ENCODE measurements at regions not wholly inside any gene's neighbourhood (a gene's known extent, or its start where the extent isn't known, plus 50 kb on each side); places are given as distances from the start of the nearest gene placed in this dataset.

DNA sequence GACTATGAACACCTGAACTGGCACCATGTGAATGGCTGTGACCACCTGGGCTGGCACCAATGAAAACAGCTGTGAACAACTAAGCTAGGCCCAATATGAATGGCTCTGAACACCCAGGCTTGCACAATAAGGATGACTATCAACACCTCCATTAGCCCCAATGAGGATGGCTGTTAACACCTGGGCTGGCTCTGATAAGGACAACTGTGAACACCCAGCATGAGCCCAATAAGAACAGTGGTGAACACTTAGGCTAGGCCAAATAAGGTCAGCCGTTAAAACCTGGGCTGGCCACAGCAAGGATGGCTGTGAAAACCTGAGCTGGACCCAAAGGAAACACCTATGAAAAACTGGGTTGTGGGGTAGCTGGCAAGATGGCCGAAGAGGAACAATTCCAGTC, 1163.1 kb downstream of the UQCRFS1 start:
- TF ChIP-seq EP300 (IDR thresholded peaks at IDR 0.05; ENCODE audit: borderline replicate concordance) (no peak), TAF1 (IDR thresholded peaks at IDR 0.05; ENCODE audit: low read depth) (no peak), FOXM1 (IDR thresholded peaks at IDR 0.05; ENCODE audit: borderline replicate concordance, low read depth) (no peak), TCF12 (IDR thresholded peaks at IDR 0.05; ENCODE audit: low read depth) (no peak), TEAD4 (IDR thresholded peaks at IDR 0.05) (no peak), NFIC (IDR thresholded peaks at IDR 0.05) (no peak), CEBPB (IDR thresholded peaks at IDR 0.05) (no peak), YY1 (IDR thresholded peaks at IDR 0.05; ENCODE audit: low read depth) (no peak), CREB1 (IDR thresholded peaks at IDR 0.05; ENCODE audit: low read depth) (no peak), ZBTB7A (IDR thresholded peaks at IDR 0.05; ENCODE audit: low read depth) (no peak), EGR1 (IDR thresholded peaks at IDR 0.05) (no peak), RAD21 (IDR thresholded peaks at IDR 0.05; ENCODE audit: low read depth) (no peak)
- TF ChIP-seq, protein P1, sequence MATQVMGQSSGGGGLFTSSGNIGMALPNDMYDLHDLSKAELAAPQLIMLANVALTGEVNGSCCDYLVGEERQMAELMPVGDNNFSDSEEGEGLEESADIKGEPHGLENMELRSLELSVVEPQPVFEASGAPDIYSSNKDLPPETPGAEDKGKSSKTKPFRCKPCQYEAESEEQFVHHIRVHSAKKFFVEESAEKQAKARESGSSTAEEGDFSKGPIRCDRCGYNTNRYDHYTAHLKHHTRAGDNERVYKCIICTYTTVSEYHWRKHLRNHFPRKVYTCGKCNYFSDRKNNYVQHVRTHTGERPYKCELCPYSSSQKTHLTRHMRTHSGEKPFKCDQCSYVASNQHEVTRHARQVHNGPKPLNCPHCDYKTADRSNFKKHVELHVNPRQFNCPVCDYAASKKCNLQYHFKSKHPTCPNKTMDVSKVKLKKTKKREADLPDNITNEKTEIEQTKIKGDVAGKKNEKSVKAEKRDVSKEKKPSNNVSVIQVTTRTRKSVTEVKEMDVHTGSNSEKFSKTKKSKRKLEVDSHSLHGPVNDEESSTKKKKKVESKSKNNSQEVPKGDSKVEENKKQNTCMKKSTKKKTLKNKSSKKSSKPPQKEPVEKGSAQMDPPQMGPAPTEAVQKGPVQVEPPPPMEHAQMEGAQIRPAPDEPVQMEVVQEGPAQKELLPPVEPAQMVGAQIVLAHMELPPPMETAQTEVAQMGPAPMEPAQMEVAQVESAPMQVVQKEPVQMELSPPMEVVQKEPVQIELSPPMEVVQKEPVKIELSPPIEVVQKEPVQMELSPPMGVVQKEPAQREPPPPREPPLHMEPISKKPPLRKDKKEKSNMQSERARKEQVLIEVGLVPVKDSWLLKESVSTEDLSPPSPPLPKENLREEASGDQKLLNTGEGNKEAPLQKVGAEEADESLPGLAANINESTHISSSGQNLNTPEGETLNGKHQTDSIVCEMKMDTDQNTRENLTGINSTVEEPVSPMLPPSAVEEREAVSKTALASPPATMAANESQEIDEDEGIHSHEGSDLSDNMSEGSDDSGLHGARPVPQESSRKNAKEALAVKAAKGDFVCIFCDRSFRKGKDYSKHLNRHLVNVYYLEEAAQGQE (IDR thresholded peaks at IDR 0.05; ENCODE audit: low read depth): no peak
- TF ChIP-seq, protein P2, sequence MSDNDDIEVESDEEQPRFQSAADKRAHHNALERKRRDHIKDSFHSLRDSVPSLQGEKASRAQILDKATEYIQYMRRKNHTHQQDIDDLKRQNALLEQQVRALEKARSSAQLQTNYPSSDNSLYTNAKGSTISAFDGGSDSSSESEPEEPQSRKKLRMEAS (IDR thresholded peaks at IDR 0.05): no peak
- TF ChIP-seq, protein P3, sequence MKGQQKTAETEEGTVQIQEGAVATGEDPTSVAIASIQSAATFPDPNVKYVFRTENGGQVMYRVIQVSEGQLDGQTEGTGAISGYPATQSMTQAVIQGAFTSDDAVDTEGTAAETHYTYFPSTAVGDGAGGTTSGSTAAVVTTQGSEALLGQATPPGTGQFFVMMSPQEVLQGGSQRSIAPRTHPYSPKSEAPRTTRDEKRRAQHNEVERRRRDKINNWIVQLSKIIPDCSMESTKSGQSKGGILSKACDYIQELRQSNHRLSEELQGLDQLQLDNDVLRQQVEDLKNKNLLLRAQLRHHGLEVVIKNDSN (IDR thresholded peaks at IDR 0.05): no peak

DNA sequence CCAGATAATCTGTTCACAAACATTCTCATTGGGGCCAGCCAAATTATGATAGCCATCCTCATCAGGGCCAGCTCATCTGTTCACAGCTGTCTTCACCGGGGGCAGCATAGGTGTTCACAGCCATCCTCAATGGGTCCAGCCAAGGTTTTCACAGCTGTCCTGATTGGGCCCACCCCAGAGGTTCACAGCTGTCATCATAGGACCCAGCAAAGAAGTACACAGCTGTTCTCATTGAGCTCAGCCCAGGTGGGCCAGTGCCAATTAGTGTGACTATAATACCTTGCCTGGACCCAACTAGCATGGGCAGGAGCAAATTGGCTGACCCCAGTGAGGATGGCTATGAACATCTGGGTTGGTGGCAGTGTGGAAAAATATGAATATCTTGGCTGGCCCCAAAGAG, 1166.0 kb downstream of the UQCRFS1 start:
- no peak for TF ChIP-seq CEBPB (IDR thresholded peaks at IDR 0.05)
- TF ChIP-seq CREB1 (IDR thresholded peaks at IDR 0.05; ENCODE audit: low read depth): no peak
- TF ChIP-seq RAD21 (IDR thresholded peaks at IDR 0.05; ENCODE audit: low read depth): no peak
- no peak for TF ChIP-seq YY1 (IDR thresholded peaks at IDR 0.05; ENCODE audit: low read depth)
- TF ChIP-seq, protein P3 (IDR thresholded peaks at IDR 0.05): no peak
- no peak for TF ChIP-seq ZBTB7A (IDR thresholded peaks at IDR 0.05; ENCODE audit: low read depth)
- TF ChIP-seq, protein P2 (IDR thresholded peaks at IDR 0.05): no peak
- no peak for TF ChIP-seq TAF1 (IDR thresholded peaks at IDR 0.05; ENCODE audit: low read depth)
- no peak for TF ChIP-seq EGR1 (IDR thresholded peaks at IDR 0.05)
- no peak for TF ChIP-seq EP300 (IDR thresholded peaks at IDR 0.05; ENCODE audit: borderline replicate concordance)

DNA sequence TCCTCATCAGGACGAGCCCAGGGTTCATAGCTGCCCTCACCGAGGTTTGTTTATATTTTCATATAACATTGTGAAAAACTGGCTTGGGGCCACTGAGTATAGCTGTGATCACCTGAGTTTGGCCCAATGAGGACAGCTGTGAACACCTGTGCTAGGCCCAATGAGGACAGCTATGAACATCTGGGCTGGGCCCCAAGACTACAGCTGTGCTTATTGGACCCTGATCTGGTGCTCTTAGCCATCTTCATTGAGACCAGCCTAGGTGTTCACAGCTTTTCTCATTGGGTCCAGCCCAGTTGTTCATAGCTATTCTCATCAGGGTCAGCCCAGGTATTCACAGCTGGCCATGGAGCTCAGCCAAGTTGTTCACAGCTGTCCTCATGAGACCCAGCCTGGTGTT, 1167.3 kb downstream of the UQCRFS1 start:
- TF ChIP-seq FOXM1 (IDR thresholded peaks at IDR 0.05; ENCODE audit: borderline replicate concordance, low read depth): no peak
- TF ChIP-seq NFIC (IDR thresholded peaks at IDR 0.05): no peak
- TF ChIP-seq, protein P1 (IDR thresholded peaks at IDR 0.05; ENCODE audit: low read depth): no peak
- no peak for TF ChIP-seq ZBTB7A (IDR thresholded peaks at IDR 0.05; ENCODE audit: low read depth)
- no peak for TF ChIP-seq TAF1 (IDR thresholded peaks at IDR 0.05; ENCODE audit: low read depth)
- no peak for TF ChIP-seq CEBPB (IDR thresholded peaks at IDR 0.05)
- TF ChIP-seq, protein P3 (IDR thresholded peaks at IDR 0.05): no peak
- no peak for TF ChIP-seq TEAD4 (IDR thresholded peaks at IDR 0.05)
- no peak for TF ChIP-seq RAD21 (IDR thresholded peaks at IDR 0.05; ENCODE audit: low read depth)
- TF ChIP-seq YY1 (IDR thresholded peaks at IDR 0.05; ENCODE audit: low read depth): no peak
- TF ChIP-seq EGR1 (IDR thresholded peaks at IDR 0.05): no peak
- TF ChIP-seq CREB1 (IDR thresholded peaks at IDR 0.05; ENCODE audit: low read depth): no peak
- TF ChIP-seq EP300 (IDR thresholded peaks at IDR 0.05; ENCODE audit: borderline replicate concordance): no peak
- TF ChIP-seq, protein P2 (IDR thresholded peaks at IDR 0.05): no peak
- no peak for TF ChIP-seq TCF12 (IDR thresholded peaks at IDR 0.05; ENCODE audit: low read depth)

DNA sequence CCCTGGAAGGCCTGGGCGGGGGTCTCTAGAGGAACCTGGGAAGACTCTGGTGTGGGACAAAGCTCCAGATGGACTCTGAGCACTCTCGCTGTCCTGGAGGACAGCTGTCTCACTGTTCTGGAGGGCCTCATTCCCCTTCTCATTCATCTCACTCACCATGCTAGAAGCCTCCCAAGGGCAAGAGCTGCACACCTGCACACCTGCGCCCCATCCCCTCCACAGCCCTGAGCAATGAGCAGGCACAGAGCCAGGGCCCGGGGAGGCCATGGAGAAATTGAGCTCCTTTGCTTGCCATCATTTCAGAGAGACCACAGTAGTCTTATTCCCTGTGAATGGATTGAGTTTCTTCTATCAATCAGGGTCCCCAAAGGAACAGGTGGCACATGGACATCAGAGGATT, 1168.5 kb downstream of the UQCRFS1 start:
- TF ChIP-seq YY1 (IDR thresholded peaks at IDR 0.05; ENCODE audit: low read depth): no peak
- no peak for TF ChIP-seq TAF1 (IDR thresholded peaks at IDR 0.05; ENCODE audit: low read depth)
- TF ChIP-seq TEAD4 (IDR thresholded peaks at IDR 0.05): no peak
- TF ChIP-seq, protein P3 (IDR thresholded peaks at IDR 0.05): no peak
- TF ChIP-seq EGR1 (IDR thresholded peaks at IDR 0.05): no peak
- TF ChIP-seq NFIC (IDR thresholded peaks at IDR 0.05): no peak
- TF ChIP-seq, protein P1 (IDR thresholded peaks at IDR 0.05; ENCODE audit: low read depth): no peak
- no peak for TF ChIP-seq EP300 (IDR thresholded peaks at IDR 0.05; ENCODE audit: borderline replicate concordance)
- TF ChIP-seq RAD21 (IDR thresholded peaks at IDR 0.05; ENCODE audit: low read depth): no peak
- no peak for TF ChIP-seq CEBPB (IDR thresholded peaks at IDR 0.05)
- TF ChIP-seq, protein P2 (IDR thresholded peaks at IDR 0.05): no peak
- TF ChIP-seq ZBTB7A (IDR thresholded peaks at IDR 0.05; ENCODE audit: low read depth): no peak

Measured in Ishikawa (cell line).